ENCODE measurements at regions not wholly inside any gene's neighbourhood (a gene's known extent, or its start where the extent isn't known, plus 50 kb on each side); places are given as distances from the start of the nearest gene placed in this dataset.

DNA sequence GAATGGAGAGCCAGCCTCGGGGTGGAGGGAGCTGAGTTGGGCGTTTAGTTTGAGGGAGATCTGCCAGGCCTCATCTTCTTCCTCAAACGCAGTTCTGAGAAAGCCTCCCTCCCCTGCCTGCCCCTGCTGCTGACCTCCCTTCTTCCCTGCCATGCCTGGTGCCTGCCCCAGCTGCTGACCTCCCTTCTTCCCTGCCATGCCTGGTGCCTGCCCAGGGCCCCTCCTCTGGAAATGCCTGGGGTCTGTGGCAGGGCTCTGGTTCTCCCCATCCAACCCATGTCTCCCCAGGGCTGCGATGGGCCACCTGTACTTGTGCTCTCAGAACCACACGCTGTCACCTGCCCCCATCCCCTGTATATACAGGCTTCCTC, 114.6 kb downstream of the VEGFA start:
- Histone ChIP-seq H3K4me1 (ENCODE audit: insufficient read depth, low read length) (peaks cover 37% of the 10 kb centered on the region), H3K9me3 (ENCODE audit: low read length) (no peaks in the 10 kb centered on the region), H3K4me2 (ENCODE audit: low read depth, low read length) (no peak overlapping the region), H3K27me3 (ENCODE audit: control insufficient read depth in 1 of 2, insufficient read depth in 2 of 2, low read length in 2 of 2) (peaks cover 5 to 7% of the 10 kb centered on the region in 2 experiments; a peak in 4 of 5 replicates), H3K27ac (ENCODE audit: extremely low read length, insufficient read depth, low read length) (no peak overlapping the region), H3K36me3 (replicated peaks in 1 of 2; ENCODE audit: control insufficient read depth in 1 of 2, insufficient read depth in 2 of 2, low read length in 2 of 2) (no peaks in the 10 kb centered on the region), H3K79me2 (ENCODE audit: insufficient read depth, low read length) (no peaks in the 10 kb centered on the region), H2AFZ (ENCODE audit: low read length) (no peak overlapping the region), H3K9ac (ENCODE audit: insufficient read depth, low read depth, low read length) (no peak overlapping the region), H3K4me3 (replicated peaks in 1 of 3; ENCODE audit: insufficient read depth in 1 of 3, low read depth in 2 of 3, low read length in 3 of 3) (no peak overlapping the region), H4K20me1 (ENCODE audit: insufficient read depth, low read length) (no peaks in the 10 kb centered on the region)
- in situ Hi-C loops (cut with HindIII; ENCODE audit: extremely low pct_ligation_motif_present, low pct_unique_long_range_greater_than_20kb), result no loop called here
- intact Hi-C loops (cut with micrococcal nuclease; ENCODE audit: unreplicated experiment), result loop anchor here (5.0 kb wide), 1 partner anchor 692 kb away; no protein-coding TSS in a partner anchor
- ChIA-PET CTCF (ENCODE audit: low intra/inter-chr PET ratio, low total read pairs) (no interaction called here), POLR2A (no interaction called here)
- ATAC-seq, result no peak
- DNase-seq (ENCODE audit: low spot score), result no peak
- no TSS peak for BruUV-seq (replicated peaks)
- TF ChIP-seq CREBL2 (CRISPR knock-in tag; IDR thresholded peaks at IDR 0.05; ENCODE audit: borderline replicate concordance), result no peak
- 21% methylated on average over 5 of the region's 5 CpGs for WGBS (ENCODE audit: low lambda C conversion rate)
- no peak for FAIRE-seq

- FAIRE-seq (no peak), DNase-seq (ENCODE audit: low spot score) (no peak), ATAC-seq (no peak)
- Histone ChIP-seq H3K27ac (ENCODE audit: extremely low read length, insufficient read depth, low read length) (no peak overlapping the region), H3K9me3 (ENCODE audit: low read length) (no peaks in the 10 kb centered on the region), H3K4me2 (ENCODE audit: low read depth, low read length) (no peak overlapping the region), H3K27me3 (ENCODE audit: control insufficient read depth in 1 of 2, insufficient read depth in 2 of 2, low read length in 2 of 2) (peaks cover 10 to 12% of the 10 kb centered on the region in 2 experiments; a peak in 4 of 5 replicates), H2AFZ (ENCODE audit: low read length) (no peak overlapping the region), H3K9ac (ENCODE audit: insufficient read depth, low read depth, low read length) (no peak overlapping the region), H3K79me2 (ENCODE audit: insufficient read depth, low read length) (no peaks in the 10 kb centered on the region), H3K36me3 (replicated peaks in 1 of 2; ENCODE audit: control insufficient read depth in 1 of 2, insufficient read depth in 2 of 2, low read length in 2 of 2) (no peaks in the 10 kb centered on the region), H3K4me3 (replicated peaks in 1 of 3; ENCODE audit: insufficient read depth in 1 of 3, low read depth in 2 of 3, low read length in 3 of 3) (no peak overlapping the region), H3K4me1 (ENCODE audit: insufficient read depth, low read length) (peaks cover 42% of the 10 kb centered on the region), H4K20me1 (ENCODE audit: insufficient read depth, low read length) (no peaks in the 10 kb centered on the region)
- CTCF ChIA-PET (ENCODE audit: low intra/inter-chr PET ratio, low total read pairs), result no interaction called here
- no peak for TF ChIP-seq ZNF558 (CRISPR knock-in tag; IDR thresholded peaks at IDR 0.05; ENCODE audit: borderline replicate concordance)
- TF ChIP-seq ZNF605 (CRISPR knock-in tag; IDR thresholded peaks at IDR 0.05), result no peak
- no peak for TF ChIP-seq NR2C2 (CRISPR knock-in tag; IDR thresholded peaks at IDR 0.05; ENCODE audit: borderline replicate concordance)
- TF ChIP-seq ELF4 (CRISPR knock-in tag; IDR thresholded peaks at IDR 0.05; ENCODE audit: borderline replicate concordance), result no peak
- TF ChIP-seq KDM4B (CRISPR knock-in tag; IDR thresholded peaks at IDR 0.05), result no peak
- TF ChIP-seq HHEX (CRISPR knock-in tag; IDR thresholded peaks at IDR 0.05), result no peak
- TF ChIP-seq THAP8 (CRISPR knock-in tag; IDR thresholded peaks at IDR 0.05; ENCODE audit: borderline replicate concordance), result no peak
- no peak for TF ChIP-seq ZNF446 (CRISPR knock-in tag; IDR thresholded peaks at IDR 0.05)
- TF ChIP-seq NR1H2 (CRISPR knock-in tag; IDR thresholded peaks at IDR 0.05; ENCODE audit: borderline replicate concordance, low read depth), result no peak
- no peak for TF ChIP-seq TCF7 (IDR thresholded peaks at IDR 0.05; ENCODE audit: low read depth)
- TF ChIP-seq ZNF598 (CRISPR knock-in tag; IDR thresholded peaks at IDR 0.05; ENCODE audit: borderline replicate concordance), result no peak
- no peak for TF ChIP-seq SOX5 (CRISPR knock-in tag; IDR thresholded peaks at IDR 0.05; ENCODE audit: borderline replicate concordance)
- no TSS peak for BruUV-seq (replicated peaks)
- POLR2A ChIA-PET, result no interaction called here
- in situ Hi-C loops (cut with HindIII; ENCODE audit: extremely low pct_ligation_motif_present, low pct_unique_long_range_greater_than_20kb) (no loop called here), intact Hi-C loops (cut with micrococcal nuclease; ENCODE audit: unreplicated experiment) (loop anchor here (5.0 kb wide), 1 partner anchor 692 kb away; no protein-coding TSS in a partner anchor)
- 37% methylated on average over 6 of the region's 7 CpGs for WGBS (ENCODE audit: low lambda C conversion rate)
Measured at GRCh38 chr6:43883847-43884651, 114.0 kb downstream of the VEGFA start.
